ENCODE measurements at regions not wholly inside any gene's neighbourhood (a gene's known extent, or its start where the extent isn't known, plus 50 kb on each side); places are given as distances from the start of the nearest gene placed in this dataset.
"Not testable (repeated sequence)": the region's sequence is repeated elsewhere in the genome, so short reads cannot be mapped to it uniquely, and the experiment has no call there.

GRCh38 chr14:39592116-39592789 lies 160.0 kb upstream of the FBXO33 start:
- DNase-seq (ENCODE audit: extremely low spot score, unreplicated experiment) = no peak
- no peaks in the 10 kb centered on the region for H3K36me3 Mint-ChIP-seq
- peaks cover 31% of the 10 kb centered on the region for H3K27me3 Mint-ChIP-seq
- no peak overlapping the region for H3K4me3 Mint-ChIP-seq
- TF ChIP-seq CTCF (conservative IDR thresholded peaks at IDR 0.05) = no peak
- no peak overlapping the region for H3K27ac Mint-ChIP-seq
- no peaks in the 10 kb centered on the region for H3K9me3 Mint-ChIP-seq
- H3K4me1 Mint-ChIP-seq (ENCODE audit: unreplicated experiment) = peaks cover 4% of the 10 kb centered on the region

- not testable (repeated sequence) for H3K27ac Mint-ChIP-seq; H3K36me3 Mint-ChIP-seq; H3K4me3 Mint-ChIP-seq; H3K9me3 Mint-ChIP-seq; H3K4me1 Mint-ChIP-seq (ENCODE audit: unreplicated experiment); DNase-seq (ENCODE audit: extremely low spot score, unreplicated experiment)
- H3K27me3 Mint-ChIP-seq = peaks cover 23% of the 10 kb centered on the region
Observed at GRCh38 chr14:39589882-39590281, 157.6 kb upstream of the FBXO33 start.

GRCh38 chr14:39582028-39582654 lies 149.9 kb upstream of the FBXO33 start:
- no peaks in the 10 kb centered on the region for H3K27me3 Mint-ChIP-seq

GRCh38 chr14:39581474-39581873 lies 149.2 kb upstream of the FBXO33 start:
- H3K27me3 Mint-ChIP-seq = no peaks in the 10 kb centered on the region
- no peak for DNase-seq (ENCODE audit: extremely low spot score, unreplicated experiment)
- no peaks in the 10 kb centered on the region for H3K4me1 Mint-ChIP-seq (ENCODE audit: unreplicated experiment)
- H3K27ac Mint-ChIP-seq = no peak overlapping the region
- no peak overlapping the region for H3K4me3 Mint-ChIP-seq
- peak; percentile 68 for TF ChIP-seq CTCF (conservative IDR thresholded peaks at IDR 0.05)
- no peaks in the 10 kb centered on the region for H3K36me3 Mint-ChIP-seq
- no peaks in the 10 kb centered on the region for H3K9me3 Mint-ChIP-seq

More at GRCh38 chr14:39582028-39582654, 149.9 kb upstream of the FBXO33 start:
- no peak for DNase-seq (ENCODE audit: extremely low spot score, unreplicated experiment)
- Mint-ChIP-seq H3K9me3 (no peaks in the 10 kb centered on the region), H3K4me1 (ENCODE audit: unreplicated experiment) (no peaks in the 10 kb centered on the region), H3K36me3 (no peaks in the 10 kb centered on the region), H3K27ac (no peak overlapping the region), H3K4me3 (no peak overlapping the region)
- no peak for TF ChIP-seq CTCF (conservative IDR thresholded peaks at IDR 0.05)

- Mint-ChIP-seq H3K4me1 (ENCODE audit: unreplicated experiment) (no peaks in the 10 kb centered on the region), H3K36me3 (no peaks in the 10 kb centered on the region), H3K27me3 (no peaks in the 10 kb centered on the region), H3K9me3 (no peaks in the 10 kb centered on the region), H3K4me3 (no peak overlapping the region), H3K27ac (no peak overlapping the region)
- no peak for DNase-seq (ENCODE audit: extremely low spot score, unreplicated experiment)
- no peak for TF ChIP-seq CTCF (conservative IDR thresholded peaks at IDR 0.05)
Observed at GRCh38 chr14:39580696-39581095, 148.5 kb upstream of the FBXO33 start.

- no peaks in the 10 kb centered on the region for H3K9me3 Mint-ChIP-seq
- no peak overlapping the region for H3K27ac Mint-ChIP-seq
- H3K36me3 Mint-ChIP-seq = no peaks in the 10 kb centered on the region
- no peaks in the 10 kb centered on the region for H3K4me1 Mint-ChIP-seq (ENCODE audit: unreplicated experiment)
- no peak for DNase-seq (ENCODE audit: extremely low spot score, unreplicated experiment)
- no peak overlapping the region for H3K4me3 Mint-ChIP-seq
- no peak for TF ChIP-seq CTCF (conservative IDR thresholded peaks at IDR 0.05)
- no peaks in the 10 kb centered on the region for H3K27me3 Mint-ChIP-seq
Observed at GRCh38 chr14:39576736-39577135, 144.5 kb upstream of the FBXO33 start.

Data from type B pancreatic cell (in vitro differentiated cells).